DMS 273 (cell line): ENCODE measurements at regions not wholly inside any gene's neighbourhood (a gene's known extent, or its start where the extent isn't known, plus 50 kb on each side); places are given as distances from the start of the nearest gene placed in this dataset.
A peak's percentile ranks its signal among the peaks of the same experiment; 100 is the strongest.

ENCODE experiments used
- DNase-seq: peaks from one replicate; lab custom pipeline; 2025; ENCODE audit not compliant: unreplicated experiment; lab: John Stamatoyannopoulos, UW

- no peak for DNase-seq
Measured at GRCh38 chr1:58997060-58997411, 213.2 kb upstream of the JUN start.

- DNase-seq, result no peak
Measured at GRCh38 chr1:58997637-58998036, 213.8 kb upstream of the JUN start.

- no peak for DNase-seq
Measured at GRCh38 chr1:58999676-59000075, 215.8 kb upstream of the JUN start.

- no peak for DNase-seq
Measured at GRCh38 chr1:59004755-59005154, 220.9 kb upstream of the JUN start.

GRCh38 chr1:59005491-59006288 is 221.8 kb upstream of the JUN start:
- DNase-seq, result no peak

GRCh38 chr1:59006289-59006658 is 222.4 kb upstream of the JUN start:
- DNase-seq, result no peak

GRCh38 chr1:59006932-59007331 is 223.1 kb upstream of the JUN start:
- no peak for DNase-seq

- no peak for DNase-seq
Measured at GRCh38 chr1:59007429-59007819, 223.6 kb upstream of the JUN start.

GRCh38 chr1:59007820-59008598 is 224.2 kb upstream of the JUN start:
- DNase-seq, result peak; percentile 56

- DNase-seq, result peak; percentile 27
Measured at GRCh38 chr1:59008599-59009347, 224.9 kb upstream of the JUN start.

GRCh38 chr1:59011663-59012062 is 227.8 kb upstream of the JUN start:
- DNase-seq, result no peak

- DNase-seq, result no peak
Measured at GRCh38 chr1:59012378-59012777, 228.5 kb upstream of the JUN start.

GRCh38 chr1:59013276-59013927 is 229.6 kb upstream of the JUN start:
- no peak for DNase-seq

- no peak for DNase-seq
Measured at GRCh38 chr1:59013928-59014279, 230.1 kb upstream of the JUN start.

- no peak for DNase-seq
Measured at GRCh38 chr1:59014827-59015226, 231.0 kb upstream of the JUN start.

GRCh38 chr1:59015708-59016107 is 231.9 kb upstream of the JUN start:
- DNase-seq, result peak; percentile 4

- DNase-seq, result no peak
Measured at GRCh38 chr1:59016390-59016789, 232.5 kb upstream of the JUN start.

- no peak for DNase-seq
Measured at GRCh38 chr1:59017501-59018231, 233.8 kb upstream of the JUN start.

- DNase-seq, result no peak
Measured at GRCh38 chr1:59018446-59018845, 234.6 kb upstream of the JUN start.

GRCh38 chr1:59018860-59019259 is 235.0 kb upstream of the JUN start:
- no peak for DNase-seq
